Testis (tissue), 2 donors: ENCODE measurements at regions not wholly inside any gene's neighbourhood (a gene's known extent, or its start where the extent isn't known, plus 50 kb on each side); places are given as distances from the start of the nearest gene placed in this dataset.
"Not testable (repeated sequence)": the region's sequence is repeated elsewhere in the genome, so short reads cannot be mapped to it uniquely, and the experiment has no call there.

ENCODE experiments used
- DNase-seq: peaks from one replicate; pipeline ENCODE4 v3.0.0-alpha.2; 2019
- H3K27ac ChIP-seq, 2 donors: fragments of 200-600 bp; sonication (generic); one replicate each; pipeline ENCODE4 v1.5.1; 2019
- H3K27me3 ChIP-seq: fragments of 200-600 bp; sonication (generic); one replicate; pipeline ENCODE4 v1.5.1; 2019
- H3K36me3 ChIP-seq: fragments of 200-600 bp; sonication (generic); one replicate; pipeline ENCODE4 v1.5.1; 2017; ENCODE audit warnings: low read depth; ENCODE audit errors: missing control alignments
- H3K4me1 ChIP-seq: fragments of 200-600 bp; sonication (generic); one replicate; pipeline ENCODE4 v1.5.1; 2019
- H3K4me3 ChIP-seq, 2 donors: fragments of 200-600 bp; sonication (generic); one replicate each; pipeline ENCODE4 v1.5.1; 2017 to 2019
- H3K9me3 ChIP-seq: fragments of 200-600 bp; sonication (generic); one replicate; pipeline ENCODE4 v1.5.1; 2017
- POLR2A ChIP-seq: fragments of 450-650 bp; IDR thresholded peaks from one replicate; pipeline ENCODE4 v1.6.1; 2017; ENCODE audit warnings: antibody characterized with exemption, mild to moderate bottlenecking, moderate library complexity
- WGBS, 2 donors: methylation state at CpG; one replicate each; pipeline ENCODE4 v1.1.5; 2018; 5-methylcytosine and 5-hydroxymethylcytosine counted together
- intact Hi-C: fragments of 100-400 bp; cut with DNase I; formaldehyde crosslinking; loops from one replicate; pipeline ENCODE4 v1.15.1; 2023; ENCODE audit warnings: low total_unique reads
- TF ChIP-seq, protein P1 (sequence below), 3 experiments: fragments of 450-650 bp in 2 of 3; fragments of 200-600 bp in 1 of 3; sonication (generic) in 1 of 3; IDR thresholded peaks; one replicate each; pipeline ENCODE4 v1.5.1; 2016 to 2019; ENCODE audit warnings: antibody characterized with exemption in 3 of 3, mild to moderate bottlenecking in 2 of 3, moderate library complexity in 1 of 3

- intact Hi-C loops, result no loop called here
- TF ChIP-seq POLR2A, result no peak
- TF ChIP-seq, protein P1, sequence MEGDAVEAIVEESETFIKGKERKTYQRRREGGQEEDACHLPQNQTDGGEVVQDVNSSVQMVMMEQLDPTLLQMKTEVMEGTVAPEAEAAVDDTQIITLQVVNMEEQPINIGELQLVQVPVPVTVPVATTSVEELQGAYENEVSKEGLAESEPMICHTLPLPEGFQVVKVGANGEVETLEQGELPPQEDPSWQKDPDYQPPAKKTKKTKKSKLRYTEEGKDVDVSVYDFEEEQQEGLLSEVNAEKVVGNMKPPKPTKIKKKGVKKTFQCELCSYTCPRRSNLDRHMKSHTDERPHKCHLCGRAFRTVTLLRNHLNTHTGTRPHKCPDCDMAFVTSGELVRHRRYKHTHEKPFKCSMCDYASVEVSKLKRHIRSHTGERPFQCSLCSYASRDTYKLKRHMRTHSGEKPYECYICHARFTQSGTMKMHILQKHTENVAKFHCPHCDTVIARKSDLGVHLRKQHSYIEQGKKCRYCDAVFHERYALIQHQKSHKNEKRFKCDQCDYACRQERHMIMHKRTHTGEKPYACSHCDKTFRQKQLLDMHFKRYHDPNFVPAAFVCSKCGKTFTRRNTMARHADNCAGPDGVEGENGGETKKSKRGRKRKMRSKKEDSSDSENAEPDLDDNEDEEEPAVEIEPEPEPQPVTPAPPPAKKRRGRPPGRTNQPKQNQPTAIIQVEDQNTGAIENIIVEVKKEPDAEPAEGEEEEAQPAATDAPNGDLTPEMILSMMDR (IDR thresholded peaks at IDR 0.05), result no peak
- no peak for DNase-seq
- Histone ChIP-seq H3K27me3 (no peaks in the 10 kb centered on the region), H3K27ac (no peak overlapping the region), H3K4me3 (no peak overlapping the region), H3K4me1 (no peaks in the 10 kb centered on the region), H3K36me3 (no peaks in the 10 kb centered on the region), H3K9me3 (no peaks in the 10 kb centered on the region)
- WGBS, 2 donors, result 94 to 95% methylated on average over 4 of the region's 4 CpGs
These were observed 100.3 kb upstream of the USP9X start for GRCh38 chrX:40984962-40985361.

DNA sequence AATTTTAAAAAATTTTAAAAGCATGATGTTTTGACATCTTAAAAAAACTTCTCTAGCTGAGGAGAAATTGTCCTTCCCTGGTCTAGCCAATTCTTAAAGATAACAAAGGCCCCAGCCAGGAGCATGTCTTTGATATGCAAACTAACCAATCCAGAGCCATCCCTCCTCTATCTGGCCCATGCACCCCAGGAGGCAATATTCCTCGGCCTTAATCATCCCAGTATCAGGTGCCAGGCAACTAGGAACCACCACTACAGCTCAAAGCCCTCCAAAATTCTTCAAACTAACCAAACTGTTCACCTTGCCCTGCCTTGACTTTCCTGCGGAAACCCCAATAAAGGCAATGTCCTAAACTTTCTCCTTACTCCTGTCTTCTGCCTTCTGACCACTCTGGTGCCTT is 97.8 kb upstream of the USP9X start:
- Histone ChIP-seq H3K4me1 (no peaks in the 10 kb centered on the region), H3K27me3 (no peaks in the 10 kb centered on the region), H3K4me3 (no peak overlapping the region), H3K36me3 (no peaks in the 10 kb centered on the region), H3K27ac (no peak overlapping the region), H3K9me3 (no peaks in the 10 kb centered on the region)
- DNase-seq, result no peak
- intact Hi-C loops, result no loop called here
- TF ChIP-seq POLR2A, result no peak
- TF ChIP-seq, protein P1 (IDR thresholded peaks at IDR 0.05), result no peak
- 77 to 83% methylated on average over 2 of the region's 2 CpGs for WGBS, 2 donors

DNA sequence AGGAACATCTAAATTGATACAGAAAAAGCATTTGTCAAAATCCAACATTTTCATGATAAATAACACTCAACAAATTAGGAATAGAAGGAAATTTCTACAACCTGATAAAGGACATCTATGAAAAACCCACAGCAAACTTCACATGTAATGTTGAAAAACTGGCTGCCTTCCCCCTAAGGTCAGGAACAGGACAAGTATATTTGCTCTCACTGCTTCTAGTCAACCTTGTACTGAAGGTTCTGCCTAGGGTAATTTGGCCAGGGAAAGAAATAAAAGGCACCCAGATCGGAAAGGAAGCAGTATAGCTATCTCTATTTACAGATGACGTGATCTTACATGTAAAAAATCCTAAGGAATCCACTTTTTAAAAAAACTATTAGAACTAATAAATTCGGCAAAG is 97.1 kb upstream of the USP9X start:
- no peaks in the 10 kb centered on the region for H3K27me3 ChIP-seq
- H3K27ac ChIP-seq, result no peak overlapping the region
- no peaks in the 10 kb centered on the region for H3K9me3 ChIP-seq
- no peaks in the 10 kb centered on the region for H3K4me1 ChIP-seq
- no peak for TF ChIP-seq POLR2A
- TF ChIP-seq, protein P1 (IDR thresholded peaks at IDR 0.05), result no peak
- intact Hi-C loops, result no loop called here
- WGBS, 2 donors, result 73 to 82% methylated on average over 3 of the region's 3 CpGs
- H3K36me3 ChIP-seq, result no peaks in the 10 kb centered on the region
- no peak for DNase-seq
- H3K4me3 ChIP-seq, result no peak overlapping the region

- H3K4me3 ChIP-seq, H3K36me3 ChIP-seq, intact Hi-C loops, DNase-seq, H3K27ac ChIP-seq, H3K9me3 ChIP-seq, H3K4me1 ChIP-seq, H3K27me3 ChIP-seq: not testable (repeated sequence)
- 93 to 100% methylated on average over 2 of the region's 2 CpGs for WGBS, 2 donors
These were observed 91.8 kb upstream of the USP9X start for GRCh38 chrX:40993395-40993794.

DNA sequence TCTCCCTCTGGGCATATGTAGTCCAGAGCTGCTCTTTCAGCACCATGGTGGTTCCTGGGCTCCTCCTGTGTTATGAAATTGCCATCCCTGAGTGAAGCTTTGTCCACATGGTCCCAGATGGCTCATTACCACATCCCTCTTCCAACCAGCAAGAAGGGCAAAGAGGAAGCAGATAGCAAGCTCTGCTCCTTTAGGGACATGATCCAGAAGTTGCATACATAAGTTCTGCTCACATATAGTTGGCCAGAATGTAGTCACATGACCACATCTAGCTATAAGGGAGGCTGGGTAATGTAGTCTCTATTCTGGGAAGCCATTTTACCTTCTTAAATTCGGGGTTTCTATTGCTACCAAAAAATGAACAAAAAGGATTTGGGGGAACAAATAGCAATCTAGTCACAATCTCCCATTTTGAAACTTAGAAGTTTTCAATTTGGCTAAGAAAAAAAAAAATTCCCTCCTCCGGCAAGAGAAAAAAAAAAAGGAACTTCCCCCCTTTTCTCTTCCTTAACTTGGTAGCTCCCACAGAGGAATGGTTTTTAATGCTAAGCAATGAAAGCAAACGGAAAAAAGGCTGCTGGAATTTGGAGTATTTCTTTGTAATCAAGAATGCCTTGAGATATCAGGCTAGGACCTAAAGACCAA is 88.2 kb upstream of the USP9X start:
- H3K4me1 ChIP-seq, result no peaks in the 10 kb centered on the region
- WGBS, 2 donors, result 7 to 9% methylated on average over 3 of the region's 3 CpGs
- no peak for DNase-seq
- H3K36me3 ChIP-seq, result no peaks in the 10 kb centered on the region
- H3K27ac ChIP-seq, result no peak overlapping the region
- no peaks in the 10 kb centered on the region for H3K27me3 ChIP-seq
- H3K9me3 ChIP-seq, result no peaks in the 10 kb centered on the region
- no peak overlapping the region for H3K4me3 ChIP-seq
- intact Hi-C loops, result no loop called here
- TF ChIP-seq, protein P1 (IDR thresholded peaks at IDR 0.05), result no peak
